SK-N-SH (cell line): ENCODE measurements at regions not wholly inside any gene's neighbourhood (a gene's known extent, or its start where the extent isn't known, plus 50 kb on each side); places are given as distances from the start of the nearest gene placed in this dataset.

Source experiments
- CTCF ChIA-PET: fragments of 300-600, 350-600 bp; formaldehyde crosslinking; extraction: SDS; loops from one replicate; lab custom pipeline; 2021; lab: Yijun Ruan, JAX
- POLR2A ChIA-PET: fragments of 350-600 bp; sonication (Branson Sonifier 250); formaldehyde crosslinking; extraction: SDS; loops from one replicate; lab custom pipeline; 2020; ENCODE audit warnings: antibody characterized with exemption, inconsistent platforms; lab: Yijun Ruan, JAX
- DNase-seq: peaks from one replicate; pipeline ENCODE4 v3.0.0; 2012
- H2AFZ ChIP-seq: fragments of 200-600 bp; sonication (generic); 2 replicates; pipeline ENCODE4 v1.8.1; 2016; ENCODE audit warnings: antibody characterized with exemption, mild to moderate bottlenecking, low read depth
- H3F3A ChIP-seq: fragments of 200-600 bp; sonication (generic); replicated peaks from 2 replicates; pipeline ENCODE3; 2016; ENCODE audit warnings: antibody characterized with exemption, mild to moderate bottlenecking; ENCODE audit not compliant: insufficient read depth
- H3K27ac ChIP-seq, 2 experiments: fragments of 200-500 bp in 1 of 2; fragments of 200-600 bp in 1 of 2; sonication (Bioruptor generic) in 1 of 2; sonication (generic), shearing (Covaris generic) in 1 of 2; 2 replicates each; pipeline versions ENCODE4 v1.5.1 to v1.6.1; 2014 to 2016; ENCODE audit warnings: low read depth in 2 of 2, inconsistent platforms in 1 of 2, low read length in 1 of 2, mild to moderate bottlenecking in 1 of 2, mixed read lengths in 1 of 2
- H3K27me3 ChIP-seq: fragments of 200-600 bp; sonication (generic), shearing (Covaris generic); 2 replicates; pipeline ENCODE4 v1.6.1; 2016; ENCODE audit warnings: mixed run types; ENCODE audit not compliant: insufficient read depth
- H3K36me3 ChIP-seq, 2 experiments: fragments of 200-500 bp in 1 of 2; fragments of 200-600 bp in 1 of 2; sonication (Bioruptor generic) in 1 of 2; sonication (generic) in 1 of 2; replicated peaks in 1 of 2; 2 replicates each; pipeline versions ENCODE3 to v1.5.1; 2014 to 2016; ENCODE audit warnings: low read length in 1 of 2, mild to moderate bottlenecking in 1 of 2; ENCODE audit not compliant: insufficient read depth in 2 of 2, control insufficient read depth in 1 of 2
- H3K4me1 ChIP-seq, 2 experiments: fragments of 200-500 bp in 1 of 2; fragments of 200-600 bp in 1 of 2; sonication (Bioruptor generic) in 1 of 2; sonication (generic), shearing (Covaris generic) in 1 of 2; 2 replicates each; pipeline versions ENCODE4 v1.5.1 to v1.6.1; 2014 to 2016; ENCODE audit warnings: low read depth in 1 of 2, low read length in 1 of 2, mixed run types in 1 of 2; ENCODE audit not compliant: insufficient read depth in 2 of 2, control insufficient read depth in 1 of 2
- H3K4me2 ChIP-seq: fragments of 200-600 bp; sonication (generic), shearing (Covaris generic); 2 replicates; pipeline ENCODE4 v1.6.1; 2017; ENCODE audit warnings: mixed run types
- H3K4me3 ChIP-seq, 2 experiments: fragments of 200-500 bp in 1 of 2; fragments of 200-600 bp in 1 of 2; sonication (Bioruptor generic) in 1 of 2; sonication (generic), shearing (Covaris generic) in 1 of 2; 2 replicates each; pipeline versions ENCODE4 v1.5.1 to v1.8.1; 2014 to 2016; ENCODE audit warnings: low read depth in 2 of 2, inconsistent platforms in 1 of 2, low read length in 1 of 2, mild to moderate bottlenecking in 1 of 2, mixed read lengths in 1 of 2, moderate library complexity in 1 of 2
- H3K79me2 ChIP-seq: fragments of 200-600 bp; sonication (generic); 2 replicates; pipeline ENCODE4 v1.8.1; 2017; ENCODE audit warnings: mild to moderate bottlenecking; ENCODE audit not compliant: insufficient read depth
- H3K9ac ChIP-seq: fragments of 200-600 bp; sonication (generic); 2 replicates; pipeline ENCODE4 v1.6.1; 2017; ENCODE audit warnings: mixed run types
- H3K9me2 ChIP-seq: fragments of 200-600 bp; sonication (generic); 2 replicates; pipeline ENCODE4 v1.6.1; 2017; ENCODE audit warnings: mixed run types
- H3K9me3 ChIP-seq: fragments of 200-600 bp; sonication (generic); 2 replicates; pipeline ENCODE4 v1.6.1; 2017; ENCODE audit warnings: mixed run types, mild to moderate bottlenecking, moderate library complexity
- H4K20me1 ChIP-seq: fragments of 200-600 bp; sonication (generic); 2 replicates; pipeline ENCODE4 v1.6.1; 2017; ENCODE audit warnings: mild to moderate bottlenecking, mixed run types; ENCODE audit not compliant: insufficient read depth
- CHD2 ChIP-seq: fragments of 150-350 bp; IDR thresholded peaks from 2 replicates; pipeline ENCODE4 v1.6.1; 2018; ENCODE audit warnings: low read length; ENCODE audit not compliant: partially characterized antibody
- CTCF ChIP-seq: fragments of 200-600 bp; sonication (generic); IDR thresholded peaks from 2 replicates; pipeline ENCODE4 v1.6.1; 2017; ENCODE audit warnings: antibody characterized with exemption, mild to moderate bottlenecking, moderate library complexity
- EP300 ChIP-seq, 2 experiments: IDR thresholded peaks; 2 replicates each; pipeline versions ENCODE4 v1.4.0 to v1.6.1; 2012; ENCODE audit warnings: borderline replicate concordance in 1 of 2, low read depth in 1 of 2, low read length in 1 of 2
- EZH2phosphoT487 ChIP-seq: fragments of 200-600 bp; sonication (generic); IDR thresholded peaks from 2 replicates; pipeline ENCODE4 v1.6.1; 2017; ENCODE audit warnings: low read depth, mixed run types, mild to moderate bottlenecking, antibody characterized with exemption, moderate library complexity, borderline replicate concordance
- FOSL2 ChIP-seq: IDR thresholded peaks from 2 replicates; pipeline ENCODE4 v1.4.0; 2012; ENCODE audit warnings: low read depth, mild to moderate bottlenecking, moderate library complexity, borderline replicate concordance
- GATA2 ChIP-seq: sonication (generic); formaldehyde crosslinking; IDR thresholded peaks from 2 replicates; pipeline ENCODE4 v1.5.0; 2020; ENCODE audit warnings: mild to moderate bottlenecking, missing genetic modification reagents
- MEF2A ChIP-seq: IDR thresholded peaks from 2 replicates; pipeline ENCODE4 v1.4.0; 2012; ENCODE audit warnings: low read depth, borderline replicate concordance
- NFIC ChIP-seq: IDR thresholded peaks from 2 replicates; pipeline ENCODE4 v1.4.0; 2012; ENCODE audit warnings: borderline replicate concordance
- REST ChIP-seq: IDR thresholded peaks from 2 replicates; pipeline ENCODE4 v1.6.1; 2012; ENCODE audit warnings: mild to moderate bottlenecking, low read depth, low read length, moderate library complexity
- SIN3A ChIP-seq: IDR thresholded peaks from 2 replicates; pipeline ENCODE4 v1.6.1; 2012; ENCODE audit warnings: low read depth, mild to moderate bottlenecking, low read length, moderate library complexity, borderline replicate concordance
- SMC3 ChIP-seq: IDR thresholded peaks from 2 replicates; pipeline ENCODE4 v1.6.1; 2012; ENCODE audit warnings: low read depth, low read length, improper control_type of control experiment
- TAF1 ChIP-seq: IDR thresholded peaks from 2 replicates; pipeline ENCODE4 v1.6.1; 2012; ENCODE audit warnings: low read depth, mild to moderate bottlenecking, low read length, moderate library complexity, borderline replicate concordance
- TEAD4 ChIP-seq: IDR thresholded peaks from 2 replicates; pipeline ENCODE4 v1.4.0; 2012; ENCODE audit warnings: mild to moderate bottlenecking, borderline replicate concordance; ENCODE audit not compliant: insufficient read depth
- USF1 ChIP-seq: IDR thresholded peaks from 2 replicates; pipeline ENCODE4 v1.4.0; 2012; ENCODE audit warnings: low read depth, borderline replicate concordance
- USF2 ChIP-seq: fragments of 150-350 bp; IDR thresholded peaks from 2 replicates; pipeline ENCODE4 v1.6.1; 2017; ENCODE audit warnings: antibody characterized with exemption, low read length, low read depth, borderline replicate concordance
- YY1 ChIP-seq: IDR thresholded peaks from 2 replicates; pipeline ENCODE4 v1.4.0; 2012; ENCODE audit warnings: low read depth, mild to moderate bottlenecking
- WGBS: methylation state at CpG from one replicate; pipeline ENCODE4 v1.1.6; 2017; ENCODE audit warnings: low lambda C conversion rate; 5-methylcytosine and 5-hydroxymethylcytosine counted together

GRCh38 chr6:82066196-82066595 is 181.3 kb downstream of the IBTK start:
- Histone ChIP-seq H3K9me2 (no peaks in the 10 kb centered on the region), H4K20me1 (no peaks in the 10 kb centered on the region), H2AFZ (no peak overlapping the region), H3K4me3 (no peak overlapping the region)
- no peak for DNase-seq
- TF ChIP-seq GATA2 (CRISPR knock-in tag) (no peak), SIN3A (no peak), NFIC (no peak), CTCF (no peak)
- TF ChIP-seq, all 33 proteins: peak for 0
- Histone ChIP-seq H3K36me3 (no peaks in the 10 kb centered on the region), H3F3A (no peaks in the 10 kb centered on the region), H3K27me3 (no peaks in the 10 kb centered on the region), H3K4me1 (no peaks in the 10 kb centered on the region), H3K79me2 (no peaks in the 10 kb centered on the region), H3K9ac (no peak overlapping the region), H3K9me3 (no peaks in the 10 kb centered on the region), H3K4me2 (no peak overlapping the region), H3K27ac (no peak overlapping the region)
- POLR2A ChIA-PET, result no interaction called here
- CTCF ChIA-PET, result interaction anchor here (1.2 kb wide), 1 partner anchor 25 kb away, joined by 3 read pairs; no protein-coding TSS in a partner anchor

GRCh38 chr6:82063574-82063973 is 184.0 kb downstream of the IBTK start:
- Histone ChIP-seq H3K9ac (no peak overlapping the region), H3K9me2 (no peaks in the 10 kb centered on the region), H3F3A (no peaks in the 10 kb centered on the region), H3K9me3 (no peaks in the 10 kb centered on the region), H3K27me3 (no peaks in the 10 kb centered on the region), H2AFZ (no peak overlapping the region; the same call in 1 of the 2 replicates), H3K79me2 (no peaks in the 10 kb centered on the region), H3K4me3 (no peak overlapping the region), H3K4me1 (no peaks in the 10 kb centered on the region; a peak in 1 of 4 replicates), H3K36me3 (no peaks in the 10 kb centered on the region), H3K27ac (no peak overlapping the region), H3K4me2 (no peak overlapping the region), H4K20me1 (no peaks in the 10 kb centered on the region)
- POLR2A ChIA-PET, result no interaction called here
- TF ChIP-seq MEF2A (no peak), TEAD4 (no peak), CHD2 (no peak), USF1 (no peak), USF2 (no peak), TAF1 (no peak), FOSL2 (no peak), REST (no peak), SMC3 (no peak), YY1 (no peak), EP300 (IDR thresholded peaks at IDR 0.05; ENCODE audit: borderline replicate concordance in 1 of 2, low read depth in 1 of 2, low read length in 1 of 2) (no peak), EZH2phosphoT487 (no peak)
- no peak for DNase-seq
- WGBS, result 100% methylated on average over 3 of the region's 3 CpGs
- CTCF ChIA-PET, result no interaction called here
